GM19240 (cell line): ENCODE measurements at regions not wholly inside any gene's neighbourhood (a gene's known extent, or its start where the extent isn't known, plus 50 kb on each side); places are given as distances from the start of the nearest gene placed in this dataset.
"Not testable (repeated sequence)": the region's sequence is repeated elsewhere in the genome, so short reads cannot be mapped to it uniquely, and the experiment has no call there.

Experiments
- DNase-seq: peaks from one replicate; pipeline ENCODE4 v3.0.0; 2011; ENCODE audit warnings: low spot score; ENCODE audit not compliant: insufficient read length

- no peak for DNase-seq
Measured at GRCh38 chr10:71112138-71112785, 100.1 kb upstream of the UNC5B start.

DNA sequence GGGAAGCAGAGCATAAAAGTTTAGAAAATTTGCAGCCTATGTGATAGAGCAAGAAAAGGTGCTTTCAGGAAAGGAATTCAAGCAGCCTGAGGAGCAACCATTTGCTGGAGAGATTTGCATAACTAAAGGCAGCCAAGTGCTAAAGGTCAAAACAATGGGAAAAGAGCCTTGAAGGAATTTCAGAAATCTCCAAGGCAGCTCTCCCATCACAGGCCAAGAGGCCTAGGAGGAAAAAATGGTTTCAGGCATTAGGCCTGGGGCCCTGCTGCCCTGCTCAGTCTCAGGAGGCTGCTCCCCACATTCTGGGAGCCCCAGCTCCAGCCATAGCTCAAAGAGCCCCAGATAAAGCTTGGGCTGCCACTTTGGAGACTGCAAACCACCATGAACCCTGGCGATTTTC, 95.9 kb upstream of the UNC5B start:
- no peak for DNase-seq

- not testable (repeated sequence) for DNase-seq
Measured at GRCh38 chr10:71117589-71117988, 94.8 kb upstream of the UNC5B start.

- DNase-seq: no peak
Measured at GRCh38 chr10:71123023-71123422, 89.3 kb upstream of the UNC5B start.

DNA sequence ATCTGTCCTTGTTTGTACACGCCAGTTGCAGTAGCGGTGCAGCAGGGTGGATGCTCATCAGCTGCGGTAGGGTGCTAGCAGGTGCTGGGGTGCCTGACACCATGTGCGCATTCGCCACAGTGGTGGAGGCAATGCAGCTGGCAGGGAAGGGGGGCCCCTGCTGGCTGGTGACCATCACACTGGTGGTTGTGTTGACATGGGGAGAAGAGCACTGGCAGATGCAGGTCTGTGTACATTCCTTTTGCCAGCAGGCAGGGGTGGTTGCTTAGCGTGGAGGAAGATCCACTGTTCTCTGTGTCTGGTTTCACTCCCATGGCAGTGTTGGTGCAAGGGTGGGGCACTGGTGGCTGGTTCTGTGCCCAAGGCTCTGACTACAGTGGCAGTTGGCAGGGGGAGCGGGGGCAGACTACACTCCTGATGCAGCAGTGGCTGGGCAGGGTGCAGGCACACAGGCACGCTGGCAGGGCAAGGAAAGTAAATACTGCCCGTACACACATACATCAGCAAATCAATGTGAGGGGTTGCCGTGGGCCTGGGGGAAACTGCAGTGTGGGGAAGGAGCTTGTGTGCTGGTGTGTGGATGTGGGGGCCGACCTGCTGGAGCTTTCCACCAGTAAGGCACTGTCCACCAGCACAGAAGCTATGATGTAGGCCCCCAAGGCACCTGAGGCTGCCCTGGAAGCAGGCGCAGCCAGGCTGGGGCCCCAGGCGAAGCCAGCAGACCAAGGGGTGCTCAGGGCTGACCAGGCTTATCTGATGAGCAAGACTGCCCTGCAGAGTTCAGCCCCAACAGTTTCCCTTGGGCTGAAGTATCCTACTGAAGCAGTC, 87.2 kb upstream of the UNC5B start:
- DNase-seq: no peak

- DNase-seq: no peak
Measured at GRCh38 chr10:71125749-71126107, 86.6 kb upstream of the UNC5B start.

GRCh38 chr10:71126432-71126831, 85.9 kb upstream of the UNC5B start:
- no peak for DNase-seq

- no peak for DNase-seq
Measured at GRCh38 chr10:71127104-71127503, 85.3 kb upstream of the UNC5B start.

- no peak for DNase-seq
Measured at GRCh38 chr10:71127773-71128172, 84.6 kb upstream of the UNC5B start.

DNA sequence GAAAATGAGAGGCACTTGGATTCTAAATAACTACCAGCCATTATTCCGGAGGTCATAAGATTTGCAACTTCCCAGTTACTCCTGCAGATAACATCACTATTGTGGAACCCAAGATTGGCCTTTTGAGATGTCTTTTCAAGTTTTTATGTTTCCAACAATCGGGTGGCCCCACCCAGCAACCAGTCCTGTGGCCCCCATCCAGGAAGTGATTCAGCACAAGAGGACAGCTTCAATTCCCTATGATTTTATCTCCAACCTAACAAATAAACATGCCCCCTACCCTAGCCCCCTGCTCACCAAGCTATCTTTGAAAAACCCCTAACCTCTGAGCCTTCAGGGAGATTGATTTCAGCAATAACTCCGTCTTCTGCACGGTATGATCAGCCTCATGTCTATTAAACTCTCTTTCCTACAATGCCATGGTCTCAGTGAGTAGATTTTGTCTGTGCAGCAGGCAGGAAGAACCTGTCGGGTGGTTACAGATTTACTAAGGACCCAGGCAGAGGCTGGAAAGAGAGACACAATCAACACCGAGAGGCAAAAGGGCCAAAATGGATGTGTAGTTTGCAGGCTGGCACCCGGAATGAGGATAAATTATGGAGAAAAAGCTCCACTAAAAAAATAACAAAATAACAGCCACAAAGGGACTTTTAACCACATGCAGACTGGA, 83.9 kb upstream of the UNC5B start:
- DNase-seq: no peak

- DNase-seq: no peak
Measured at GRCh38 chr10:71131096-71131495, 81.3 kb upstream of the UNC5B start.

DNA sequence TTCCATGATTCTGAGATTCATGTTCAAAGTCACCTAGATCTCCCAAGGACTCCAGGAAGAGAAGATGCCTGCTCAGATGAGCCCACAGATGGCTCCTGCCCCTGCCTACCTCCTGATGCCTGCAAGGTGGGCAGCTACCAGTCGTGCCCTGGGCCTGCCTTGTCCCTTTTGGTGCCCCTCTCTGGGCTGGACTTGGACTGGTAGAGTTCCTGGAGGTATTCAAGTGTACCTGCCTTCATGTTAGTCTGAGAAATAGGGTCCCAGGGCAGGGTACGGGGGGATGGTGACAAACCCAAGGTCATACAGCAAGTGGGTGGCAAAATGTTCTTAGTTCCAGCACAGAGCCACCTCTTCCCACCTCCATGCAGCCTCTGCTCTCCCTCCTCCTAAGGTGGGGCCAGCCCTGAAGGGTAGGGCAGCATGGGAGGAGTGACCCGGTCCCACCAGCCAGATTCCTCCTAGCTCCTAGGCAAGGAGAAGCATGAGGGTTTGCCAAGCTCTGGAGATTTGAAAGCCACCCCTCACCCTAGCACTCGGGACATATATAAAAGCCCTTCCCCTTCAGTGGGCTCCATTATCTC, 80.8 kb upstream of the UNC5B start:
- no peak for DNase-seq

DNA sequence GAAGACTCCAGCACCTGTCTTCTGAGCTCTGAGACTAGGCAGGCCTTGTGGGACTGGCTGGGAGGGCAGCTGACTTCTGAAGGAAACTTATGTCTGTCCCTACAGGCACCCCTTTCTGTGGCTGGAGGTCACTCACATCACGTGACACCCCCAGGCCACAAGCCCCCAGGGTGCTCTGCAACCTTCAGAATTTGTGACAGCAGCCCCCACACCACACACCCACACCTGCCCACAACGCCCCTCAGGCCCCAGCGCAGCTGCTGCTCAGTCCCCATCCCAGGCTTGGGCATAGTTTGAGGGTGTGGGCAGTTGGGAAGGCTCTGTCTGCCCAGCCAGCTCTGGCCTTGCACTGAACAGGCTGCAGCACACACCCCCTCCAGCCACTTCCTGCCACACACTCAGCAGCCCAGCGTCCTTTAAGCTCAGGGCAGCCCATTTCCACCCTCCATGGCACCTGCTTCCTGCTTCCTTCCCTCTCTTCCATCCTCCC, 80.0 kb upstream of the UNC5B start:
- DNase-seq: no peak

GRCh38 chr10:71133710-71134686, 78.4 kb upstream of the UNC5B start:
- DNase-seq: no peak

GRCh38 chr10:71134732-71135211, 77.6 kb upstream of the UNC5B start:
- no peak for DNase-seq

GRCh38 chr10:71135236-71135635, 77.1 kb upstream of the UNC5B start:
- no peak for DNase-seq

GRCh38 chr10:71136036-71136721, 76.2 kb upstream of the UNC5B start:
- no peak for DNase-seq

DNA sequence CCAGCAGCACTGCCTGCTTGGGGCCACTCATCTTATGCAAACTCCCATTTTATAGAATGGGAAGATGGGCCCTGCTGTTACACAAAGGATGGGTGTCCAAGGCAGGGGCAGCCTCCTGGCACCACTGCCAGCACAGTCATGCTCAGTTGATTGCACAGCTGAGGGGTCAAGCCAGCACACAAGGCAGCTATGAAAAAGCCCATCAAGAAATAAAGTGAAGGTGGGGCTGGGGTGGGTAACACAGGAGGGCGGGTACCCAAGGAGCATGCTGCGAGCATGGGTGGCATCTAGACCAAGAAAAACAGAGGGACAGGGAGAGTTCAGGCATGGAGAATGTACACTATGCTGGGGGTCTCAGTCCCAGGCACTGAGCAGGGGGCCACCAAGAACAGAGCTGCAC, 74.7 kb upstream of the UNC5B start:
- no peak for DNase-seq

GRCh38 chr10:71138166-71138830, 74.1 kb upstream of the UNC5B start:
- DNase-seq: no peak

GRCh38 chr10:71141528-71141927, 70.8 kb upstream of the UNC5B start:
- no peak for DNase-seq
